ENCODE measurements at regions not wholly inside any gene's neighbourhood (a gene's known extent, or its start where the extent isn't known, plus 50 kb on each side); places are given as distances from the start of the nearest gene placed in this dataset.

GRCh38 chr7:118572604-118573003, 348.1 kb downstream of the ANKRD7 start:
- Mint-ChIP-seq H3K27me3 (ENCODE audit: insufficient read depth) (no peaks in the 10 kb centered on the region), H3K36me3 (ENCODE audit: low read depth) (no peaks in the 10 kb centered on the region), H3K27ac (no peak overlapping the region), H3K4me1 (no peaks in the 10 kb centered on the region), H3K9me3 (no peaks in the 10 kb centered on the region), H3K4me3 (no peak overlapping the region)
- Histone ChIP-seq H3K4me1 (ENCODE audit: control insufficient read depth, insufficient read depth, low read length) (no peaks in the 10 kb centered on the region), H3K27me3 (ENCODE audit: control insufficient read depth, insufficient read depth, low read length, poor library complexity, severe bottlenecking) (no peaks in the 10 kb centered on the region), H3K27ac (ENCODE audit: low read depth, low read length) (peak overlapping the region; percentile 12), H3K9ac (ENCODE audit: extremely low read depth, low read length, poor library complexity, severe bottlenecking) (no peak overlapping the region), H3K36me3 (ENCODE audit: control insufficient read depth, insufficient read depth, low read length) (no peaks in the 10 kb centered on the region), H3K9me3 (ENCODE audit: control insufficient read depth, low read length) (no peaks in the 10 kb centered on the region), H3K4me3 (ENCODE audit: low read length) (no peak overlapping the region)
- no peak for TF ChIP-seq CTCF (conservative IDR thresholded peaks at IDR 0.05)
- WGBS, 2 experiments (ENCODE audit: insufficient coverage in 1 of 2, insufficient read length in 1 of 2): 100% methylated on average over 1 of the region's 1 CpG; no CpG with 5 or more reads in 1 of the 2 experiments
- no peak for DNase-seq

- no peak overlapping the region for H3K4me3 Mint-ChIP-seq
- no peaks in the 10 kb centered on the region for H3K27me3 Mint-ChIP-seq (ENCODE audit: insufficient read depth)
- H3K27ac ChIP-seq (ENCODE audit: low read depth, low read length): peak overlapping the region; percentile 12
- no peaks in the 10 kb centered on the region for H3K27me3 ChIP-seq (ENCODE audit: control insufficient read depth, insufficient read depth, low read length, poor library complexity, severe bottlenecking)
- H3K4me1 ChIP-seq (ENCODE audit: control insufficient read depth, insufficient read depth, low read length): no peaks in the 10 kb centered on the region
- no peaks in the 10 kb centered on the region for H3K36me3 ChIP-seq (ENCODE audit: control insufficient read depth, insufficient read depth, low read length)
- no peaks in the 10 kb centered on the region for H3K36me3 Mint-ChIP-seq (ENCODE audit: low read depth)
- no peak for TF ChIP-seq CTCF (conservative IDR thresholded peaks at IDR 0.05)
- 84 to 93% methylated on average over 5 of the region's 5 CpGs for WGBS, 2 experiments (ENCODE audit: insufficient coverage in 1 of 2, insufficient read length in 1 of 2)
- H3K4me3 ChIP-seq (ENCODE audit: low read length): no peak overlapping the region
- H3K4me1 Mint-ChIP-seq: no peaks in the 10 kb centered on the region
- no peak overlapping the region for H3K9ac ChIP-seq (ENCODE audit: extremely low read depth, low read length, poor library complexity, severe bottlenecking)
- no peaks in the 10 kb centered on the region for H3K9me3 ChIP-seq (ENCODE audit: control insufficient read depth, low read length)
- DNase-seq: no peak
- H3K27ac Mint-ChIP-seq: no peak overlapping the region
- H3K9me3 Mint-ChIP-seq: no peaks in the 10 kb centered on the region
Measured at GRCh38 chr7:118573085-118573484, 348.6 kb downstream of the ANKRD7 start.

GRCh38 chr7:118575393-118575948, 351.0 kb downstream of the ANKRD7 start:
- WGBS, 2 experiments (ENCODE audit: insufficient coverage in 1 of 2, insufficient read length in 1 of 2): 87 to 100% methylated on average over 1 of the region's 1 CpG
- Histone ChIP-seq H3K27me3 (ENCODE audit: control insufficient read depth, insufficient read depth, low read length, poor library complexity, severe bottlenecking) (no peaks in the 10 kb centered on the region), H3K9me3 (ENCODE audit: control insufficient read depth, low read length) (no peaks in the 10 kb centered on the region), H3K36me3 (ENCODE audit: control insufficient read depth, insufficient read depth, low read length) (no peaks in the 10 kb centered on the region), H3K4me1 (ENCODE audit: control insufficient read depth, insufficient read depth, low read length) (no peaks in the 10 kb centered on the region), H3K9ac (ENCODE audit: extremely low read depth, low read length, poor library complexity, severe bottlenecking) (no peak overlapping the region), H3K4me3 (ENCODE audit: low read length) (no peak overlapping the region), H3K27ac (ENCODE audit: low read depth, low read length) (no peak overlapping the region)
- no peak overlapping the region for H3K4me3 Mint-ChIP-seq
- no peaks in the 10 kb centered on the region for H3K27me3 Mint-ChIP-seq (ENCODE audit: insufficient read depth)
- no peaks in the 10 kb centered on the region for H3K9me3 Mint-ChIP-seq
- no peaks in the 10 kb centered on the region for H3K36me3 Mint-ChIP-seq (ENCODE audit: low read depth)
- no peaks in the 10 kb centered on the region for H3K4me1 Mint-ChIP-seq
- no peak for DNase-seq
- H3K27ac Mint-ChIP-seq: no peak overlapping the region
- TF ChIP-seq CTCF (conservative IDR thresholded peaks at IDR 0.05): no peak

Measured in endodermal cell (in vitro differentiated cells).